ENCODE measurements at regions not wholly inside any gene's neighbourhood (a gene's known extent, or its start where the extent isn't known, plus 50 kb on each side); places are given as distances from the start of the nearest gene placed in this dataset.
"Not testable (repeated sequence)": the region's sequence is repeated elsewhere in the genome, so short reads cannot be mapped to it uniquely, and the experiment has no call there.

GRCh38 chr2:215740071-215740470, 273.3 kb downstream of the MREG start:
- Histone ChIP-seq H3K4me1 (ENCODE audit: insufficient read depth, low read length) (0 out of 2 replicates have a peak, but pooled peaks cover 2% of the 10 kb centered on the region), H3K36me3 (ENCODE audit: insufficient read depth, low read length) (no peaks in the 10 kb centered on the region), H3K9me3 (ENCODE audit: control insufficient read depth, insufficient read depth, low read length) (no peaks in the 10 kb centered on the region), H3K9ac (ENCODE audit: low read depth, low read length) (no peak overlapping the region)

- Histone ChIP-seq H3K9me3 (ENCODE audit: control insufficient read depth, insufficient read depth, low read length) (no peaks in the 10 kb centered on the region), H3K36me3 (ENCODE audit: insufficient read depth, low read length) (no peaks in the 10 kb centered on the region), H3K4me1 (ENCODE audit: insufficient read depth, low read length) (0 out of 2 replicates have a peak, but pooled peaks cover 2% of the 10 kb centered on the region), H3K9ac (ENCODE audit: low read depth, low read length) (no peak overlapping the region)
Measured at GRCh38 chr2:215738351-215738750, 275.0 kb downstream of the MREG start.

GRCh38 chr2:215737477-215737876, 275.9 kb downstream of the MREG start:
- Histone ChIP-seq H3K4me1 (ENCODE audit: insufficient read depth, low read length) (0 out of 2 replicates have a peak, but pooled peaks cover 2% of the 10 kb centered on the region), H3K9me3 (ENCODE audit: control insufficient read depth, insufficient read depth, low read length) (no peaks in the 10 kb centered on the region), H3K36me3 (ENCODE audit: insufficient read depth, low read length) (no peaks in the 10 kb centered on the region), H3K9ac (ENCODE audit: low read depth, low read length) (no peak overlapping the region)

- Histone ChIP-seq H3K9ac (ENCODE audit: low read depth, low read length) (no peak overlapping the region), H3K36me3 (ENCODE audit: insufficient read depth, low read length) (no peaks in the 10 kb centered on the region), H3K4me1 (ENCODE audit: insufficient read depth, low read length) (0 out of 2 replicates have a peak, but pooled peaks cover 2% of the 10 kb centered on the region), H3K9me3 (ENCODE audit: control insufficient read depth, insufficient read depth, low read length) (no peaks in the 10 kb centered on the region)
Measured at GRCh38 chr2:215736653-215737290, 276.6 kb downstream of the MREG start.

- no peaks in the 10 kb centered on the region for H3K9me3 ChIP-seq (ENCODE audit: control insufficient read depth, insufficient read depth, low read length)
- no peak overlapping the region for H3K9ac ChIP-seq (ENCODE audit: low read depth, low read length)
- H3K4me1 ChIP-seq (ENCODE audit: insufficient read depth, low read length), result no peaks in the 10 kb centered on the region
- H3K36me3 ChIP-seq (ENCODE audit: insufficient read depth, low read length), result no peaks in the 10 kb centered on the region
Measured at GRCh38 chr2:215731108-215731658, 282.2 kb downstream of the MREG start.

- no peaks in the 10 kb centered on the region for H3K4me1 ChIP-seq (ENCODE audit: insufficient read depth, low read length)
- H3K36me3 ChIP-seq (ENCODE audit: insufficient read depth, low read length), result no peaks in the 10 kb centered on the region
- no peak overlapping the region for H3K9ac ChIP-seq (ENCODE audit: low read depth, low read length)
Measured at GRCh38 chr2:215729985-215730620, 283.2 kb downstream of the MREG start.

GRCh38 chr2:215728504-215729065, 284.8 kb downstream of the MREG start:
- H3K36me3 ChIP-seq (ENCODE audit: insufficient read depth, low read length), result no peaks in the 10 kb centered on the region
- H3K9me3 ChIP-seq (ENCODE audit: control insufficient read depth, insufficient read depth, low read length), result no peaks in the 10 kb centered on the region
- H3K4me1 ChIP-seq (ENCODE audit: insufficient read depth, low read length), result no peaks in the 10 kb centered on the region
- no peak overlapping the region for H3K9ac ChIP-seq (ENCODE audit: low read depth, low read length)

More at GRCh38 chr2:215729985-215730620, 283.2 kb downstream of the MREG start:
- no peaks in the 10 kb centered on the region for H3K9me3 ChIP-seq (ENCODE audit: control insufficient read depth, insufficient read depth, low read length)

GRCh38 chr2:215727507-215728503, 285.5 kb downstream of the MREG start:
- Histone ChIP-seq H3K9ac (ENCODE audit: low read depth, low read length) (no peak overlapping the region), H3K9me3 (ENCODE audit: control insufficient read depth, insufficient read depth, low read length) (no peaks in the 10 kb centered on the region), H3K36me3 (ENCODE audit: insufficient read depth, low read length) (no peaks in the 10 kb centered on the region), H3K4me1 (ENCODE audit: insufficient read depth, low read length) (no peaks in the 10 kb centered on the region)

- H3K9me3 ChIP-seq (ENCODE audit: control insufficient read depth, insufficient read depth, low read length), result no peaks in the 10 kb centered on the region
- no peaks in the 10 kb centered on the region for H3K4me1 ChIP-seq (ENCODE audit: insufficient read depth, low read length)
- H3K36me3 ChIP-seq (ENCODE audit: insufficient read depth, low read length), result no peaks in the 10 kb centered on the region
- no peak overlapping the region for H3K9ac ChIP-seq (ENCODE audit: low read depth, low read length)
Measured at GRCh38 chr2:215726070-215726469, 287.3 kb downstream of the MREG start.

- Histone ChIP-seq H3K4me1 (ENCODE audit: insufficient read depth, low read length) (no peaks in the 10 kb centered on the region), H3K9me3 (ENCODE audit: control insufficient read depth, insufficient read depth, low read length) (no peaks in the 10 kb centered on the region), H3K36me3 (ENCODE audit: insufficient read depth, low read length) (no peaks in the 10 kb centered on the region), H3K9ac (ENCODE audit: low read depth, low read length) (no peak overlapping the region)
Measured at GRCh38 chr2:215724146-215724545, 288.3 kb upstream of the FN1 start.

- Histone ChIP-seq H3K9me3 (ENCODE audit: control insufficient read depth, insufficient read depth, low read length) (no peaks in the 10 kb centered on the region), H3K4me1 (ENCODE audit: insufficient read depth, low read length) (no peaks in the 10 kb centered on the region), H3K36me3 (ENCODE audit: insufficient read depth, low read length) (no peaks in the 10 kb centered on the region), H3K9ac (ENCODE audit: low read depth, low read length) (no peak overlapping the region)
Measured at GRCh38 chr2:215723631-215724011, 287.8 kb upstream of the FN1 start.

GRCh38 chr2:215722986-215723630, 287.2 kb upstream of the FN1 start:
- Histone ChIP-seq H3K4me1 (ENCODE audit: insufficient read depth, low read length) (no peaks in the 10 kb centered on the region), H3K9me3 (ENCODE audit: control insufficient read depth, insufficient read depth, low read length) (no peaks in the 10 kb centered on the region), H3K9ac (ENCODE audit: low read depth, low read length) (no peak overlapping the region), H3K36me3 (ENCODE audit: insufficient read depth, low read length) (no peaks in the 10 kb centered on the region)

- Histone ChIP-seq H3K4me1 (ENCODE audit: insufficient read depth, low read length) (no peaks in the 10 kb centered on the region), H3K9me3 (ENCODE audit: control insufficient read depth, insufficient read depth, low read length) (no peaks in the 10 kb centered on the region), H3K9ac (ENCODE audit: low read depth, low read length) (no peak overlapping the region), H3K36me3 (ENCODE audit: insufficient read depth, low read length) (no peaks in the 10 kb centered on the region)
Measured at GRCh38 chr2:215722125-215722524, 286.3 kb upstream of the FN1 start.

GRCh38 chr2:215721515-215721914, 285.6 kb upstream of the FN1 start:
- H3K36me3 ChIP-seq (ENCODE audit: insufficient read depth, low read length); H3K4me1 ChIP-seq (ENCODE audit: insufficient read depth, low read length); H3K9ac ChIP-seq (ENCODE audit: low read depth, low read length); H3K9me3 ChIP-seq (ENCODE audit: control insufficient read depth, insufficient read depth, low read length): not testable (repeated sequence)

Measured in ES-I3 (cell line).